Tibial nerve (tissue), 3 donors: ENCODE measurements at regions not wholly inside any gene's neighbourhood (a gene's known extent, or its start where the extent isn't known, plus 50 kb on each side); places are given as distances from the start of the nearest gene placed in this dataset.

Experiments
- POLR2A ChIP-seq, 2 donors: fragments of 450-650 bp; IDR thresholded peaks; one replicate each; pipeline ENCODE4 v1.6.1; 2017; ENCODE audit warnings: antibody characterized with exemption in 2 of 2, mild to moderate bottlenecking in 2 of 2, moderate library complexity in 2 of 2
- TF ChIP-seq, protein P1 (sequence below), 5 experiments: fragments of 200-600 bp in 3 of 5; fragments of 450-650 bp in 2 of 5; sonication (generic) in 3 of 5; IDR thresholded peaks; one replicate each; pipeline ENCODE4 v1.5.1; 2016 to 2019; ENCODE audit warnings: antibody characterized with exemption in 5 of 5, mild to moderate bottlenecking in 3 of 5, moderate library complexity in 2 of 5

DNA sequence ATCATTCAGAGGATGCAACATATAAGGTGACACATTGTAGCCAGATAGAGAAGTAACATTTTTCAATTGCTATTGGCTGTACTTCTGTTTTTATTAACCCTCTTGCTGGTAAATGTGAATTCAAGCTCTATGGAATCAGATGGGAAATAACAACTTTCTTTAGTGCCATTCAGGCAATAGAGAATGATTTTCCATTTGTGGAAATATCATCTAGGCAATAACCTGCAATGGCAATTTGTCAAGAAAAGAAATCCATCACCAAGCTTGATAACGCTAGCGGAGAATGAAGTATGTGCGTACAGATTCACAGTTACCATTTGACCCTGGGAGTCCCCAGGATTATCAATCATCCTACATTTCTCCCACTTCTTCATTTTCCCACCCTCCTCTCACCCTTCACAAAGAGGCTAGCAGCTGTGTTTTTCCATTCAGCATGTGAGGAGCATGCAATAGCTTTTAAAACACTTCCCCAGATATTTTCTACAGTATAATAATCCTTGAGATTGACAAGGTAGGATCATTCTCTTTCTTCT, 569.7 kb upstream of the KLF12 start:
- TF ChIP-seq, protein P1, sequence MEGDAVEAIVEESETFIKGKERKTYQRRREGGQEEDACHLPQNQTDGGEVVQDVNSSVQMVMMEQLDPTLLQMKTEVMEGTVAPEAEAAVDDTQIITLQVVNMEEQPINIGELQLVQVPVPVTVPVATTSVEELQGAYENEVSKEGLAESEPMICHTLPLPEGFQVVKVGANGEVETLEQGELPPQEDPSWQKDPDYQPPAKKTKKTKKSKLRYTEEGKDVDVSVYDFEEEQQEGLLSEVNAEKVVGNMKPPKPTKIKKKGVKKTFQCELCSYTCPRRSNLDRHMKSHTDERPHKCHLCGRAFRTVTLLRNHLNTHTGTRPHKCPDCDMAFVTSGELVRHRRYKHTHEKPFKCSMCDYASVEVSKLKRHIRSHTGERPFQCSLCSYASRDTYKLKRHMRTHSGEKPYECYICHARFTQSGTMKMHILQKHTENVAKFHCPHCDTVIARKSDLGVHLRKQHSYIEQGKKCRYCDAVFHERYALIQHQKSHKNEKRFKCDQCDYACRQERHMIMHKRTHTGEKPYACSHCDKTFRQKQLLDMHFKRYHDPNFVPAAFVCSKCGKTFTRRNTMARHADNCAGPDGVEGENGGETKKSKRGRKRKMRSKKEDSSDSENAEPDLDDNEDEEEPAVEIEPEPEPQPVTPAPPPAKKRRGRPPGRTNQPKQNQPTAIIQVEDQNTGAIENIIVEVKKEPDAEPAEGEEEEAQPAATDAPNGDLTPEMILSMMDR (IDR thresholded peaks at IDR 0.05), result no peak
- no peak for TF ChIP-seq POLR2A (IDR thresholded peaks at IDR 0.05)
